Erythroblast (primary cell): ENCODE measurements at regions not wholly inside any gene's neighbourhood (a gene's known extent, or its start where the extent isn't known, plus 50 kb on each side); places are given as distances from the start of the nearest gene placed in this dataset.
"Not testable (repeated sequence)": the region's sequence is repeated elsewhere in the genome, so short reads cannot be mapped to it uniquely, and the experiment has no call there.

Experiments
- DNase-seq, 2 experiments: peaks; one replicate each; lab custom pipeline; 2025; lab: John Stamatoyannopoulos, UW
- GATA1 ChIP-seq: IDR thresholded peaks from 2 replicates; pipeline ENCODE4 v1.6.1; 2011; ENCODE audit warnings: low read depth, mild to moderate bottlenecking, control low read depth, low read length, moderate library complexity
- POLR2A ChIP-seq: IDR thresholded peaks from 2 replicates; pipeline ENCODE4 v1.6.1; 2011; ENCODE audit warnings: mild to moderate bottlenecking, low read length

GRCh38 chr12:47493801-47494200 lies 212.0 kb downstream of the RPAP3 start:
- no peak for TF ChIP-seq GATA1
- TF ChIP-seq POLR2A, result no peak
- no peak for DNase-seq

GRCh38 chr12:47491516-47492305 lies 214.1 kb downstream of the RPAP3 start:
- DNase-seq, result no peak
- TF ChIP-seq GATA1 (no peak), POLR2A (no peak)

DNA sequence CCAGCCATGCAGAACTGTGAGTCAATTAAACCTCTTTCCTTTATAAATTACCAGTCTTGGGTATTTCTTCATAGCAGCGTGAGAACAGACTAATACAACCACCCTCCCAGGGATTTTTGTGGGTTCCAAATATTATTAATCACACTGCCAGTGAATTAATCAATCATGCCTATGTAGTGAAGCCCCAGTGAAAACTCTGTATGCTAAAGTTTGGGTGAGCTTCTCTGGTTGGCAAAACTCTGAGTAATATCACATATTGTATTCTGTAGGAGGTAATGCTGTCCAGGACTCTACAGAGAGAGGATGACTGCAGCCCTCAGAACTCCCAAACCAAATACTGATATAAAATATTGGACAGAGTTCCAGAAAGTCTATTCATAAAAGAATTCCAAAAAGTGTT lies 216.9 kb downstream of the RPAP3 start:
- TF ChIP-seq POLR2A (no peak), GATA1 (no peak)
- DNase-seq, result no peak

- DNase-seq, result no peak
- no peak for TF ChIP-seq POLR2A
- TF ChIP-seq GATA1, result no peak
These were observed 224.8 kb downstream of the RPAP3 start for GRCh38 chr12:47481041-47481440.

- no peak for DNase-seq
These were observed 227.4 kb downstream of the RPAP3 start for GRCh38 chr12:47478426-47478825.

DNA sequence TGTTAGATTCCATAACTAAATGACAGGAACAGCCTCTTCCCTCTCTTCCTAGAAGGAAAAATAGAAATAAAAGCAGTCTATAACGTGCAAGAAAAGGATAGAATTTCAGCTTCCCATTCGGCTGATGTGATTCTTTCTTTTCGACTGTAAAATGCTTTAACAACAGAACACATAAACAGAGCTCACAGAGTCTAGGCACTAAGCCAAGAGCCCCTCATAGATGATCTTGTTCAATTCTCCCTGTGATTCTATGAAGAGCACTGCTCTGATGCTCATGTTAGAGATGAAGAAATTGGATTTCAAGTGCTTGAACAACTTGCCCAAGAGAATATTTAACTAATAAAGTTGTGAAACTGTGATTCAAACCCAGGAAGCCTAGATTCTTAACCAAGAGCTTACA lies 232.7 kb downstream of the RPAP3 start:
- DNase-seq, result no peak
- TF ChIP-seq POLR2A, result no peak
- no peak for TF ChIP-seq GATA1

More at GRCh38 chr12:47478426-47478825, 227.4 kb downstream of the RPAP3 start:
- TF ChIP-seq POLR2A (no peak), GATA1 (no peak)

DNA sequence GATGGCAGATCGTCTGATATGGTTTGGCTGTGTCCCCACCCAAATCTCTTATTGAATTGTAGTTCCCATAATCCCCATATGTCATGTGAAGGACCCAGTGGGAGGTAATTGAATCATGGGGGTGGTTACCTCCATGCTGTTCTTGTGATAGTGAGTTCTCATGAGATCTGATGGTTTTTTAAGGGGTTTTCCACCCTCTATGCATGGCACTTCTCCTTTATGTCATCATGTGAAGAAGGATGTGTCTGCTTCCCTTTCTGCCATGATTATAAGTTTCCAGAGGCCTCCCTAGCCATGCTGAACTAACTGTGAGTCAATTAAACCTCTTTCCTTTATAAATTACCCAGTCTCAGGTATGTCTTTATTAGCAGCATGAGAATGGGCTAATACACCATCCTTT lies 235.5 kb downstream of the RPAP3 start:
- DNase-seq, result not testable (repeated sequence)

- not testable (repeated sequence) for DNase-seq
These were observed 241.9 kb downstream of the RPAP3 start for GRCh38 chr12:47463918-47464317.

- no peak for DNase-seq
- no peak for TF ChIP-seq GATA1
- TF ChIP-seq POLR2A, result no peak
These were observed 247.6 kb downstream of the RPAP3 start for GRCh38 chr12:47458279-47458678.

DNA sequence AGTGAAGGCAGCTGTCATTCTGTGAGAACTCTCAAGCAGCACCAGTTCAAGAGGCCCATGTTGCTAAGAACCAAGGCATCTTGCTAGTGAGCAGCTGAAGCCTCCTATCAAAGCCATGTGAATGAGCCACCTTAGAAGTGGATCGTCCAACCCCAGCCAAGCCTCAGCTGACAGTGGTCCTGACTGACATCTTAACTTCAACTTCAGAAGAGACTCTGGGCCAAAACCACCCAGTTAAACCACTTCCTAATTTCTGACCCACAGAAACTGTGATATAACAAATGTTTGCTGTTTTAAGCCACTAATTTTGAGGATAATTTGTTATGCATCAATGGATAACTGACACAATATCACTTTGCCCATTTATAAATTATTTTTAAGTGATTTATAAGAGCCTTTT lies 256.0 kb downstream of the RPAP3 start:
- TF ChIP-seq POLR2A (no peak), GATA1 (no peak)

DNA sequence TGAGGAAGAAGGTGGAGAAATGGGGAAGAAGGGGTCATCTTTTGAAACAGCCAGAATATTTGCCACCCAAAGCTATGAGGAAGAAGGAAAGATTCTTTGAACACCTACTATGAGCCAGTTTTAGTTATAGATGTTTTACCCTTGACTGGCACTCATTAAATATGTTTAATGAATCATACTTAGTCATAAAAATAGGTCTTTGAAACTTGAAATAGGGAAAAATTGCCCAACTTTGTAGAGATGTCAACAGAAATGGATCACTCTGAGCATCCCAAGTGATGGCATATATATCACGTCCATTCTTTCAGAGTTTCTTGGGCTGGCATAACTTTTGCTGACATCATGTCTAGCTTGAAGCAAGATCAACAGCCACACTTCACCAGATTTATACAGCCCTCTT lies 263.5 kb downstream of the RPAP3 start:
- DNase-seq, result no peak
- TF ChIP-seq POLR2A (no peak), GATA1 (no peak)

More for the DNA sequence above, 256.0 kb downstream of the RPAP3 start:
- no peak for DNase-seq

DNA sequence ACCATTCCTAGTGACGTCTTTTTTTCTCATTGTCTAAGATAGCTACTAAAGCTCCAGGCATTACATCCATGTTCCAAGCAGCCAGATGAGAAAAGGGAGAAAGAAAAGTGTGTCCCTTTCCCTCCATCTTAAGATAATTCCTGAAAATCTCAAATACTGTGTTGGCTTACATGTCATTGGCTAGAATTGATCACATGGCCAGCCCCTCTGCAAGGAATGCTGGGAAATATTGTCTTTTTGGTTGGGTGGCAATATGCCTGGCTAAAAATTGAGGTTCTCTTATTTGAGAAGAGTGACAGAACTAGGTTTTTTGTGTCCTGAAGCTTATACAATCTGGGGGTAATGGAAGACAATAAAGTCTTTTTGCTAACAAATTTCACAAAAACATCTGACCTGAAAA lies 264.3 kb downstream of the RPAP3 start:
- DNase-seq, result no peak
- TF ChIP-seq GATA1, result no peak
- no peak for TF ChIP-seq POLR2A

DNA sequence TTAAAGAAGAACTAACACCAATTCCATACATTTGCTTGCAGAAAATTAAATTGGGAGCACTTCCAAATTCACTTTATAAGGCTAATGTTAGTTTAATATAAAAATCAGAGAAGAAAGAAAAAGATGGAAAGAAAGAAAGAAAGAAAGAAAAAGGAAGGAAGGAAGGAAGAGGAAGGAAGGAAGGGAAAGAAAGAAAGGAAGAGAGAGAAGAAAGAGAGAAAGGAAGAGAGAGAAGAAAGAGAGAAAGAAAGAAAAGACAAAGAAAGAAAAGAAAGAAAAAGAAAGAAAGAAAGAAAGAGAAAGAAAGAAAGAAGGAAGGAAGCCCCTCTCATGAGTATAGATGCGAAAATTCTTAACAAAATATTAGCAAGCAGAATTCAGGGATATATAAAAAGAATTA lies 267.7 kb downstream of the RPAP3 start:
- no peak for DNase-seq
- TF ChIP-seq GATA1 (no peak), POLR2A (no peak)

DNA sequence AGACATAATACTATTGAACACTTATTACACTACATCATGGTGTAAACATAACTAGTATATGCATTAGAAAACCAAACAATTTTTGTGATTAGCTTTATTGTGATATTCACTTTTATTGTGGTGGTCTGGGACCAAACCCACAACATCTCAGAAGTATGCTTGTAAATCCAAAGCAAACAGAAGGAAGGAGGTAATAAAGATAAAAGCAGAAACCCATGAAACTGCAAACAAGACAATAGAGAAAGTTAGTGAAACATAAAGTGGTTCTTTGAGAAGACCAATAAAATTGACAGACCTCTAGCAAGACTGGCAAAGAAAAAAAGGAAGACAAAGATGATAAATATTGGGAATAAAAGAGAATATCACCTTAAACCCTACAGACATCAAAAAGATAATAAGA lies 268.3 kb downstream of the RPAP3 start:
- no peak for DNase-seq

GRCh38 chr12:47433876-47434275 lies 272.0 kb downstream of the RPAP3 start:
- DNase-seq, result no peak
- no peak for TF ChIP-seq GATA1

More for the DNA sequence above, 268.3 kb downstream of the RPAP3 start:
- TF ChIP-seq GATA1, result no peak
- no peak for TF ChIP-seq POLR2A

DNA sequence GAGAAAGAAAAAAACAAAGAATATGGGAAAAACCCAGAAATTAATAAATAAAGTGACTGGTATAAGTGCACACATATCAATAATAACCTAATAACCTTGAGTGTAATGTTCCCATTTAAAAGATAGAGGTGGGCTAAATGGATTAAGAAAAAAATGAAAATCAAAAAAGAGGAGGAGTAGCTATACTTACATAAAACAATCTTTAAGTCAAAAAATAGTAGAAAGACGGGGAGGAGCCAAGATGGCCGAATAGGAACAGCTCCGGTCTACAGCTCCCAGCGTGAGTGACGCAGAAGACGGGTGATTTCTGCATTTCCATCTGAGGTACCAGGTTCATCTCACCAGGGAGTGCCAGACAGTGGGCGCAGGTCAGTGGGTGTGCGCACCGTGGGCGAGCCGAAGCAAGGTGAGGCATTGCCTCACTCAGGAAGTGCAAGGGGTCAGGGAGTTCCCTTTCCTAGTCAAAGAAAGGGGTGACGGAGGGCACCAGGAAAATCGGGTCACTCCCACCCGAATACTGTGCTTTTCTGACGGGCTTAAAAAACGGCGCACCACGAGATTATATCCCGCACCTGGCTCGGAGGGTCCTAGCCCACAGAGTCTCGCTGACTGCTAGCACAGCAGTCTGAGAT lies 279.0 kb downstream of the RPAP3 start:
- not testable (repeated sequence) for DNase-seq
